ENCODE measurements at regions not wholly inside any gene's neighbourhood (a gene's known extent, or its start where the extent isn't known, plus 50 kb on each side); places are given as distances from the start of the nearest gene placed in this dataset.

GRCh38 chr4:10288830-10289537, 168.2 kb downstream of the ZNF518B start:
- H3K27me3 ChIP-seq (ENCODE audit: control insufficient read depth in 3 of 3, insufficient read depth in 3 of 3, low read length in 3 of 3), result peaks cover 0 to 4% (median 0%) of the 10 kb centered on the region in 3 donors
- H3K9ac ChIP-seq (ENCODE audit: low read depth in 1 of 3, low read length in 3 of 3), result no peak overlapping the region
- no peak overlapping the region for H3K27ac ChIP-seq (ENCODE audit: low read depth, low read length)
- H3K36me3 ChIP-seq (ENCODE audit: control insufficient read depth in 3 of 3, insufficient read depth in 3 of 3, low read length in 3 of 3), result no peaks in the 10 kb centered on the region
- no peaks in the 10 kb centered on the region for H3K9me3 ChIP-seq (ENCODE audit: control insufficient read depth in 3 of 3, low read length in 3 of 3)
- H3K4me1 ChIP-seq (ENCODE audit: control insufficient read depth in 3 of 3, insufficient read depth in 3 of 3, low read length in 3 of 3), result no peaks in the 10 kb centered on the region
- no peak overlapping the region for H3K4me3 ChIP-seq (ENCODE audit: low read length in 3 of 3)

GRCh38 chr4:10285028-10285427, 168.4 kb upstream of the WDR1 start:
- H3K27ac ChIP-seq (ENCODE audit: low read depth, low read length), result no peak overlapping the region
- no peaks in the 10 kb centered on the region for H3K4me1 ChIP-seq (ENCODE audit: control insufficient read depth in 3 of 3, insufficient read depth in 3 of 3, low read length in 3 of 3)
- peaks cover 0 to 4% (median 0%) of the 10 kb centered on the region in 3 donors for H3K27me3 ChIP-seq (ENCODE audit: control insufficient read depth in 3 of 3, insufficient read depth in 3 of 3, low read length in 3 of 3)
- no peak overlapping the region for H3K9ac ChIP-seq (ENCODE audit: low read depth in 1 of 3, low read length in 3 of 3)
- H3K4me3 ChIP-seq (ENCODE audit: low read length in 3 of 3), result no peak overlapping the region
- H3K36me3 ChIP-seq (ENCODE audit: control insufficient read depth in 3 of 3, insufficient read depth in 3 of 3, low read length in 3 of 3), result no peaks in the 10 kb centered on the region
- no peaks in the 10 kb centered on the region for H3K9me3 ChIP-seq (ENCODE audit: control insufficient read depth in 3 of 3, low read length in 3 of 3)

GRCh38 chr4:10283761-10284160, 167.2 kb upstream of the WDR1 start:
- Histone ChIP-seq H3K4me3 (ENCODE audit: low read length in 3 of 3) (no peak overlapping the region), H3K9me3 (ENCODE audit: control insufficient read depth in 3 of 3, low read length in 3 of 3) (no peaks in the 10 kb centered on the region), H3K27ac (ENCODE audit: low read depth, low read length) (no peak overlapping the region), H3K9ac (ENCODE audit: low read depth in 1 of 3, low read length in 3 of 3) (no peak overlapping the region), H3K27me3 (ENCODE audit: control insufficient read depth in 3 of 3, insufficient read depth in 3 of 3, low read length in 3 of 3) (no peaks in the 10 kb centered on the region), H3K36me3 (ENCODE audit: control insufficient read depth in 3 of 3, insufficient read depth in 3 of 3, low read length in 3 of 3) (no peaks in the 10 kb centered on the region), H3K4me1 (ENCODE audit: control insufficient read depth in 3 of 3, insufficient read depth in 3 of 3, low read length in 3 of 3) (no peaks in the 10 kb centered on the region)

GRCh38 chr4:10281996-10282395, 165.4 kb upstream of the WDR1 start:
- H3K4me3 ChIP-seq (ENCODE audit: low read length in 3 of 3), result no peak overlapping the region
- no peaks in the 10 kb centered on the region for H3K9me3 ChIP-seq (ENCODE audit: control insufficient read depth in 3 of 3, low read length in 3 of 3)
- H3K27me3 ChIP-seq (ENCODE audit: control insufficient read depth in 3 of 3, insufficient read depth in 3 of 3, low read length in 3 of 3), result no peaks in the 10 kb centered on the region
- H3K4me1 ChIP-seq (ENCODE audit: control insufficient read depth in 3 of 3, insufficient read depth in 3 of 3, low read length in 3 of 3), result no peaks in the 10 kb centered on the region
- H3K36me3 ChIP-seq (ENCODE audit: control insufficient read depth in 3 of 3, insufficient read depth in 3 of 3, low read length in 3 of 3), result no peaks in the 10 kb centered on the region
- H3K27ac ChIP-seq (ENCODE audit: low read depth, low read length), result no peak overlapping the region
- no peak overlapping the region for H3K9ac ChIP-seq (ENCODE audit: low read depth in 1 of 3, low read length in 3 of 3)

- no peaks in the 10 kb centered on the region for H3K9me3 ChIP-seq (ENCODE audit: control insufficient read depth in 3 of 3, low read length in 3 of 3)
- H3K4me3 ChIP-seq (ENCODE audit: low read length in 3 of 3), result no peak overlapping the region
- H3K36me3 ChIP-seq (ENCODE audit: control insufficient read depth in 3 of 3, insufficient read depth in 3 of 3, low read length in 3 of 3), result no peaks in the 10 kb centered on the region
- H3K4me1 ChIP-seq (ENCODE audit: control insufficient read depth in 3 of 3, insufficient read depth in 3 of 3, low read length in 3 of 3), result no peaks in the 10 kb centered on the region
- H3K27ac ChIP-seq (ENCODE audit: low read depth, low read length), result no peak overlapping the region
- no peak overlapping the region for H3K9ac ChIP-seq (ENCODE audit: low read depth in 1 of 3, low read length in 3 of 3)
- H3K27me3 ChIP-seq (ENCODE audit: control insufficient read depth in 3 of 3, insufficient read depth in 3 of 3, low read length in 3 of 3), result no peaks in the 10 kb centered on the region
These were observed 162.7 kb upstream of the WDR1 start for GRCh38 chr4:10279261-10279660.

GRCh38 chr4:10278071-10278470, 161.5 kb upstream of the WDR1 start:
- Histone ChIP-seq H3K9ac (ENCODE audit: low read depth in 1 of 3, low read length in 3 of 3) (no peak overlapping the region), H3K36me3 (ENCODE audit: control insufficient read depth in 3 of 3, insufficient read depth in 3 of 3, low read length in 3 of 3) (no peaks in the 10 kb centered on the region), H3K4me3 (ENCODE audit: low read length in 3 of 3) (no peak overlapping the region), H3K9me3 (ENCODE audit: control insufficient read depth in 3 of 3, low read length in 3 of 3) (no peaks in the 10 kb centered on the region), H3K27me3 (ENCODE audit: control insufficient read depth in 3 of 3, insufficient read depth in 3 of 3, low read length in 3 of 3) (no peaks in the 10 kb centered on the region), H3K4me1 (ENCODE audit: control insufficient read depth in 3 of 3, insufficient read depth in 3 of 3, low read length in 3 of 3) (no peaks in the 10 kb centered on the region), H3K27ac (ENCODE audit: low read depth, low read length) (no peak overlapping the region)

- Histone ChIP-seq H3K9ac (ENCODE audit: low read depth in 1 of 3, low read length in 3 of 3) (no peak overlapping the region), H3K9me3 (ENCODE audit: control insufficient read depth in 3 of 3, low read length in 3 of 3) (no peaks in the 10 kb centered on the region), H3K4me3 (ENCODE audit: low read length in 3 of 3) (no peak overlapping the region), H3K4me1 (ENCODE audit: control insufficient read depth in 3 of 3, insufficient read depth in 3 of 3, low read length in 3 of 3) (no peaks in the 10 kb centered on the region), H3K36me3 (ENCODE audit: control insufficient read depth in 3 of 3, insufficient read depth in 3 of 3, low read length in 3 of 3) (no peaks in the 10 kb centered on the region), H3K27me3 (ENCODE audit: control insufficient read depth in 3 of 3, insufficient read depth in 3 of 3, low read length in 3 of 3) (no peaks in the 10 kb centered on the region), H3K27ac (ENCODE audit: low read depth, low read length) (no peak overlapping the region)
These were observed 159.6 kb upstream of the WDR1 start for GRCh38 chr4:10276152-10276551.

GRCh38 chr4:10275696-10276095, 159.1 kb upstream of the WDR1 start:
- no peak overlapping the region for H3K27ac ChIP-seq (ENCODE audit: low read depth, low read length)
- no peak overlapping the region for H3K9ac ChIP-seq (ENCODE audit: low read depth in 1 of 3, low read length in 3 of 3)
- H3K4me3 ChIP-seq (ENCODE audit: low read length in 3 of 3), result no peak overlapping the region
- no peaks in the 10 kb centered on the region for H3K36me3 ChIP-seq (ENCODE audit: control insufficient read depth in 3 of 3, insufficient read depth in 3 of 3, low read length in 3 of 3)
- H3K9me3 ChIP-seq (ENCODE audit: control insufficient read depth in 3 of 3, low read length in 3 of 3), result no peaks in the 10 kb centered on the region
- H3K4me1 ChIP-seq (ENCODE audit: control insufficient read depth in 3 of 3, insufficient read depth in 3 of 3, low read length in 3 of 3), result no peaks in the 10 kb centered on the region
- H3K27me3 ChIP-seq (ENCODE audit: control insufficient read depth in 3 of 3, insufficient read depth in 3 of 3, low read length in 3 of 3), result no peaks in the 10 kb centered on the region

GRCh38 chr4:10273030-10273429, 156.4 kb upstream of the WDR1 start:
- no peak overlapping the region for H3K4me3 ChIP-seq (ENCODE audit: low read length in 3 of 3)
- H3K27ac ChIP-seq (ENCODE audit: low read depth, low read length), result no peak overlapping the region
- no peaks in the 10 kb centered on the region for H3K27me3 ChIP-seq (ENCODE audit: control insufficient read depth in 3 of 3, insufficient read depth in 3 of 3, low read length in 3 of 3)
- no peaks in the 10 kb centered on the region for H3K4me1 ChIP-seq (ENCODE audit: control insufficient read depth in 3 of 3, insufficient read depth in 3 of 3, low read length in 3 of 3)
- no peak overlapping the region for H3K9ac ChIP-seq (ENCODE audit: low read depth in 1 of 3, low read length in 3 of 3)
- no peaks in the 10 kb centered on the region for H3K36me3 ChIP-seq (ENCODE audit: control insufficient read depth in 3 of 3, insufficient read depth in 3 of 3, low read length in 3 of 3)
- no peaks in the 10 kb centered on the region for H3K9me3 ChIP-seq (ENCODE audit: control insufficient read depth in 3 of 3, low read length in 3 of 3)

GRCh38 chr4:10272511-10272910, 155.9 kb upstream of the WDR1 start:
- Histone ChIP-seq H3K9ac (ENCODE audit: low read depth in 1 of 3, low read length in 3 of 3) (no peak overlapping the region), H3K9me3 (ENCODE audit: control insufficient read depth in 3 of 3, low read length in 3 of 3) (no peaks in the 10 kb centered on the region), H3K4me3 (ENCODE audit: low read length in 3 of 3) (no peak overlapping the region), H3K4me1 (ENCODE audit: control insufficient read depth in 3 of 3, insufficient read depth in 3 of 3, low read length in 3 of 3) (no peaks in the 10 kb centered on the region), H3K27ac (ENCODE audit: low read depth, low read length) (no peak overlapping the region), H3K36me3 (ENCODE audit: control insufficient read depth in 3 of 3, insufficient read depth in 3 of 3, low read length in 3 of 3) (no peaks in the 10 kb centered on the region), H3K27me3 (ENCODE audit: control insufficient read depth in 3 of 3, insufficient read depth in 3 of 3, low read length in 3 of 3) (no peaks in the 10 kb centered on the region)

Data from skeletal muscle tissue (tissue), 3 donors.